Ovary (tissue), 7 donors: ENCODE measurements at regions not wholly inside any gene's neighbourhood (a gene's known extent, or its start where the extent isn't known, plus 50 kb on each side); places are given as distances from the start of the nearest gene placed in this dataset.

Experiments
- DNase-seq, 5 donors: peaks; one replicate each; pipeline ENCODE4 v3.0.0-alpha.2; 2019 to 2020
- H3K27ac ChIP-seq, 2 donors: fragments of 200-600 bp; one replicate each; pipeline versions ENCODE4 v1.5.1 to v1.8.0; 2019 to 2022
- H3K27me3 ChIP-seq: fragments of 200-600 bp; one replicate; pipeline ENCODE4 v1.8.0; 2022
- H3K36me3 ChIP-seq: fragments of 200-600 bp; sonication (generic); one replicate; pipeline ENCODE4 v1.5.1; 2019
- H3K4me1 ChIP-seq: one replicate; pipeline ENCODE4 v1.8.1; 2013; ENCODE audit warnings: mild to moderate bottlenecking, moderate library complexity; ENCODE audit not compliant: insufficient read depth
- H3K4me3 ChIP-seq: fragments of 200-600 bp; sonication (generic); one replicate; pipeline ENCODE4 v1.5.1; 2017
- H3K9me3 ChIP-seq, 2 donors: fragments of 200-600 bp in 1 of 2; sonication (generic) in 1 of 2; one replicate each; pipeline versions ENCODE4 v1.5.1 to v1.8.1; 2013 to 2019; ENCODE audit warnings: mild to moderate bottlenecking in 1 of 2, moderate library complexity in 1 of 2
- CTCF ChIP-seq, 3 donors: fragments of 450-650 bp in 2 of 3; fragments of 200-600 bp in 1 of 3; IDR thresholded peaks; one replicate each; pipeline versions ENCODE4 v1.5.1 to v1.8.0; 2016 to 2022; ENCODE audit warnings: antibody characterized with exemption in 3 of 3, mild to moderate bottlenecking in 1 of 3
- EP300 ChIP-seq: sonication (generic); formaldehyde crosslinking; IDR thresholded peaks from one replicate; pipeline ENCODE4 v1.6.1; 2017; ENCODE audit warnings: antibody characterized with exemption
- POLR2A ChIP-seq: fragments of 450-650 bp; IDR thresholded peaks from one replicate; pipeline ENCODE4 v1.6.1; 2017; ENCODE audit warnings: antibody characterized with exemption, mild to moderate bottlenecking, moderate library complexity
- WGBS, 3 donors: extraction: QIAGEN DNeasy Blood & Tissue Kit in 1 of 3; methylation state at CpG; one replicate each; pipeline versions ENCODE4 v1.1.5 to v1.1.7; 2013 to 2017; 5-methylcytosine and 5-hydroxymethylcytosine counted together
- intact Hi-C, 4 donors: fragments of 100-400 bp; cut with DNase I; formaldehyde crosslinking; loops; one replicate each; pipeline versions ENCODE4 v1.11.0 to v1.15.1; 2022 to 2023
- donor health status: DM: no; HTN: no; CAD: no; lungs with moderate emphysema.
- donor health status: DM: no; HTN: no; CAD: no.
- donor health status: Bipolar disorder and iron deficiency.
- donor health status: DM: no; HTN: no; CAD: no.
- donor health status: DM: yes; HTN: yes; CAD: no.

DNA sequence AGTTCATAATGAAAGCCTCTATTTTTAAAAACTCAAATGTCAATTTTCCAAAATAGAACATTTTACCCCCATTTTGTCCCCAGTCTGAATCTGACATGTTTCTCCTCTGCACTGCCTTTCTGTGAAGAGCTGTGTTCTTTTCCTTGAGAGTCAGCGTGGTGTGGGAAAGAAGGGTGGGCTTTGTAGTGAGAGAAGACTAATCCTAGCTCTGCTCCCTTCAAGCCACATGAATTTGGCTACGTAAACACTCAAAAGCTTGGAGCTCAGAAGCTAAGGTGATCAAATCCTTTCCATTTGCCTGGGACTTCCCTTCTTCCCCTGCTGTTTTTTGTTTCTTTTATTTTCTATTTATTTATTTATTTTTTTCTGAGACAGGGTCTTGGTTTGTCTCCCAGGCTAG, 598.5 kb downstream of the TLR4 start:
- intact Hi-C loops, result no loop called here
- DNase-seq, result no peak
- no peaks in the 10 kb centered on the region for H3K27me3 ChIP-seq

GRCh38 chr9:118303216-118303615, 599.0 kb downstream of the TLR4 start:
- intact Hi-C loops, result no loop called here
- TF ChIP-seq CTCF (IDR thresholded peaks at IDR 0.05), result no peak
- no peak for TF ChIP-seq EP300
- TF ChIP-seq POLR2A, result no peak
- H3K4me3 ChIP-seq, result no peak overlapping the region
- no peaks in the 10 kb centered on the region for H3K4me1 ChIP-seq
- WGBS, 3 donors, result 58 to 79% (median 74%) methylated on average over 3 of the region's 3 CpGs
- no peaks in the 10 kb centered on the region for H3K27me3 ChIP-seq
- no peaks in the 10 kb centered on the region for H3K36me3 ChIP-seq
- H3K27ac ChIP-seq, result no peak overlapping the region
- no peak for DNase-seq
- no peaks in the 10 kb centered on the region for H3K9me3 ChIP-seq

More for the DNA sequence above, 598.5 kb downstream of the TLR4 start:
- Histone ChIP-seq H3K9me3 (no peaks in the 10 kb centered on the region), H3K27ac (no peak overlapping the region), H3K36me3 (no peaks in the 10 kb centered on the region), H3K4me3 (no peak overlapping the region), H3K4me1 (no peaks in the 10 kb centered on the region)
- WGBS, 3 donors, result 85 to 88% (median 87%) methylated on average over 2 of the region's 2 CpGs
- TF ChIP-seq EP300, result no peak
- TF ChIP-seq POLR2A, result no peak
- no peak for TF ChIP-seq CTCF (IDR thresholded peaks at IDR 0.05)

- Histone ChIP-seq H3K4me3 (no peak overlapping the region), H3K27me3 (no peaks in the 10 kb centered on the region), H3K36me3 (no peaks in the 10 kb centered on the region), H3K9me3 (no peaks in the 10 kb centered on the region), H3K4me1 (no peaks in the 10 kb centered on the region), H3K27ac (no peak overlapping the region)
- no peak for TF ChIP-seq CTCF (IDR thresholded peaks at IDR 0.05)
- no peak for TF ChIP-seq POLR2A
- no peak for TF ChIP-seq EP300
- intact Hi-C loops, result no loop called here
- no peak for DNase-seq
- WGBS, 3 donors, result 7 to 24% (median 20%) methylated on average over 1 of the region's 1 CpG
Observed at GRCh38 chr9:118305331-118305730, 601.1 kb downstream of the TLR4 start.

GRCh38 chr9:118306801-118307200, 602.6 kb downstream of the TLR4 start:
- 34 to 50% (median 49%) methylated on average over 3 of the region's 3 CpGs for WGBS, 3 donors
- H3K4me1 ChIP-seq, result no peaks in the 10 kb centered on the region
- no peak for DNase-seq
- no peak overlapping the region for H3K27ac ChIP-seq
- no peaks in the 10 kb centered on the region for H3K36me3 ChIP-seq
- TF ChIP-seq EP300, result no peak
- no peak for TF ChIP-seq CTCF (IDR thresholded peaks at IDR 0.05)
- TF ChIP-seq POLR2A, result no peak
- intact Hi-C loops, result no loop called here
- no peaks in the 10 kb centered on the region for H3K27me3 ChIP-seq
- no peaks in the 10 kb centered on the region for H3K9me3 ChIP-seq
- H3K4me3 ChIP-seq, result no peak overlapping the region

GRCh38 chr9:118313965-118314364, 609.8 kb downstream of the TLR4 start:
- Histone ChIP-seq H3K27ac (no peak overlapping the region), H3K4me1 (no peaks in the 10 kb centered on the region), H3K27me3 (no peaks in the 10 kb centered on the region), H3K36me3 (no peaks in the 10 kb centered on the region), H3K9me3 (no peaks in the 10 kb centered on the region), H3K4me3 (no peak overlapping the region)
- intact Hi-C loops, result no loop called here
- no peak for DNase-seq
- WGBS, 3 donors, result 30 to 47% (median 40%) methylated on average over 3 of the region's 3 CpGs
- TF ChIP-seq CTCF (IDR thresholded peaks at IDR 0.05) (no peak), EP300 (no peak), POLR2A (no peak)
